ENCODE measurements at regions not wholly inside any gene's neighbourhood (a gene's known extent, or its start where the extent isn't known, plus 50 kb on each side); places are given as distances from the start of the nearest gene placed in this dataset.
A peak's percentile ranks its signal among the peaks of the same experiment; 100 is the strongest.

- Histone ChIP-seq H3K27me3 (no peaks in the 10 kb centered on the region), H3K4me1 (no peaks in the 10 kb centered on the region), H3K4me3 (no peak overlapping the region)
Measured at GRCh38 chr6:139486476-139486799, 112.0 kb upstream of the CITED2 start.

GRCh38 chr6:139485742-139486475 lies 111.5 kb upstream of the CITED2 start:
- no peaks in the 10 kb centered on the region for H3K4me1 ChIP-seq
- H3K27me3 ChIP-seq: no peaks in the 10 kb centered on the region
- H3K27ac ChIP-seq: no peak overlapping the region
- H3K4me3 ChIP-seq: no peak overlapping the region
- no peaks in the 10 kb centered on the region for H3K36me3 ChIP-seq
- DNase-seq: no peak
- no peaks in the 10 kb centered on the region for H3K9me3 ChIP-seq (replicated peaks)

More at GRCh38 chr6:139486476-139486799, 112.0 kb upstream of the CITED2 start:
- Histone ChIP-seq H3K27ac (no peak overlapping the region), H3K9me3 (replicated peaks) (no peaks in the 10 kb centered on the region), H3K36me3 (no peaks in the 10 kb centered on the region)
- DNase-seq: no peak

GRCh38 chr6:139485185-139485584 lies 110.7 kb upstream of the CITED2 start:
- no peaks in the 10 kb centered on the region for H3K36me3 ChIP-seq

GRCh38 chr6:139483079-139483478 lies 108.6 kb upstream of the CITED2 start:
- Histone ChIP-seq H3K36me3 (no peaks in the 10 kb centered on the region), H3K4me3 (no peak overlapping the region), H3K27ac (no peak overlapping the region), H3K4me1 (no peaks in the 10 kb centered on the region), H3K9me3 (replicated peaks) (no peaks in the 10 kb centered on the region; the same call in 1 of the 2 replicates), H3K27me3 (no peaks in the 10 kb centered on the region)
- DNase-seq: no peak

More at GRCh38 chr6:139485185-139485584, 110.7 kb upstream of the CITED2 start:
- no peaks in the 10 kb centered on the region for H3K4me1 ChIP-seq
- H3K27me3 ChIP-seq: no peaks in the 10 kb centered on the region
- DNase-seq: no peak
- H3K9me3 ChIP-seq (replicated peaks): no peaks in the 10 kb centered on the region; the same call in 1 of the 2 replicates
- no peak overlapping the region for H3K27ac ChIP-seq
- no peak overlapping the region for H3K4me3 ChIP-seq

GRCh38 chr6:139482287-139482686 lies 107.8 kb upstream of the CITED2 start:
- no peaks in the 10 kb centered on the region for H3K27me3 ChIP-seq
- no peaks in the 10 kb centered on the region for H3K36me3 ChIP-seq
- DNase-seq: peak in 1 of 2 experiments; percentile 49
- H3K9me3 ChIP-seq (replicated peaks): no peaks in the 10 kb centered on the region; the same call in 1 of the 2 replicates
- no peak overlapping the region for H3K27ac ChIP-seq
- no peak overlapping the region for H3K4me3 ChIP-seq
- H3K4me1 ChIP-seq: no peaks in the 10 kb centered on the region

GRCh38 chr6:139480356-139481165 lies 106.1 kb upstream of the CITED2 start:
- H3K4me3 ChIP-seq: no peak overlapping the region
- H3K36me3 ChIP-seq: no peaks in the 10 kb centered on the region
- no peaks in the 10 kb centered on the region; the same call in 1 of the 2 replicates for H3K9me3 ChIP-seq (replicated peaks)
- no peaks in the 10 kb centered on the region for H3K27me3 ChIP-seq
- H3K27ac ChIP-seq: no peak overlapping the region
- no peak for DNase-seq
- peaks cover under 1% of the 10 kb centered on the region; the same call in 1 of the 2 replicates for H3K4me1 ChIP-seq

- Histone ChIP-seq H3K4me1 (peaks cover 7% of the 10 kb centered on the region; the same call in 1 of the 2 replicates), H3K27ac (no peak overlapping the region), H3K27me3 (no peaks in the 10 kb centered on the region), H3K4me3 (no peak overlapping the region), H3K36me3 (no peaks in the 10 kb centered on the region), H3K9me3 (replicated peaks) (no peaks in the 10 kb centered on the region; the same call in 1 of the 2 replicates)
- no peak for DNase-seq
Measured at GRCh38 chr6:139479433-139480222, 105.2 kb upstream of the CITED2 start.

GRCh38 chr6:139475646-139476045 lies 101.2 kb upstream of the CITED2 start:
- Histone ChIP-seq H3K27me3 (no peaks in the 10 kb centered on the region), H3K27ac (no peak overlapping the region), H3K36me3 (no peaks in the 10 kb centered on the region), H3K4me3 (no peak overlapping the region), H3K4me1 (peaks cover 17% of the 10 kb centered on the region), H3K9me3 (replicated peaks) (no peaks in the 10 kb centered on the region; the same call in 1 of the 2 replicates)
- no peak for DNase-seq

- H3K4me1 ChIP-seq: peaks cover 17% of the 10 kb centered on the region
- DNase-seq: peak in 1 of 2 experiments; percentile 6
- no peaks in the 10 kb centered on the region for H3K27me3 ChIP-seq
- H3K36me3 ChIP-seq: no peaks in the 10 kb centered on the region
- H3K9me3 ChIP-seq (replicated peaks): no peaks in the 10 kb centered on the region; the same call in 1 of the 2 replicates
- no peak overlapping the region for H3K4me3 ChIP-seq
- H3K27ac ChIP-seq: peak overlapping the region; percentile 78; the same call in 1 of the 2 replicates
Measured at GRCh38 chr6:139475241-139475640, 100.8 kb upstream of the CITED2 start.

- H3K27ac ChIP-seq: peak overlapping the region; percentile 78
- H3K4me3 ChIP-seq: peak overlapping the region; percentile 48
- peak; percentile 69 to 79 for DNase-seq
- no peaks in the 10 kb centered on the region for H3K27me3 ChIP-seq
- H3K36me3 ChIP-seq: no peaks in the 10 kb centered on the region
- no peaks in the 10 kb centered on the region for H3K9me3 ChIP-seq (replicated peaks)
- peaks cover 17% of the 10 kb centered on the region for H3K4me1 ChIP-seq
Measured at GRCh38 chr6:139474145-139475108, 100.0 kb upstream of the CITED2 start.

GRCh38 chr6:139473731-139474130 lies 99.3 kb upstream of the CITED2 start:
- DNase-seq: no peak
- H3K36me3 ChIP-seq: no peaks in the 10 kb centered on the region
- peak overlapping the region; percentile 48 for H3K4me3 ChIP-seq
- H3K9me3 ChIP-seq (replicated peaks): no peaks in the 10 kb centered on the region
- no peaks in the 10 kb centered on the region for H3K27me3 ChIP-seq
- H3K4me1 ChIP-seq: peaks cover 17% of the 10 kb centered on the region
- H3K27ac ChIP-seq: peak overlapping the region; percentile 78

- H3K27ac ChIP-seq: peak overlapping the region; percentile 78; the same call in 1 of the 2 replicates
- H3K9me3 ChIP-seq (replicated peaks): no peaks in the 10 kb centered on the region
- H3K4me1 ChIP-seq: peaks cover 17% of the 10 kb centered on the region
- no peaks in the 10 kb centered on the region for H3K27me3 ChIP-seq
- H3K4me3 ChIP-seq: no peak overlapping the region
- H3K36me3 ChIP-seq: no peaks in the 10 kb centered on the region
- peak; percentile 5 to 10 for DNase-seq
Measured at GRCh38 chr6:139473231-139473701, 98.8 kb upstream of the CITED2 start.

GRCh38 chr6:139472351-139473015 lies 98.0 kb upstream of the CITED2 start:
- H3K27me3 ChIP-seq: no peaks in the 10 kb centered on the region
- no peaks in the 10 kb centered on the region for H3K9me3 ChIP-seq (replicated peaks)
- H3K4me1 ChIP-seq: peaks cover 17% of the 10 kb centered on the region
- H3K27ac ChIP-seq: no peak overlapping the region
- DNase-seq: no peak
- H3K4me3 ChIP-seq: no peak overlapping the region
- no peaks in the 10 kb centered on the region for H3K36me3 ChIP-seq

Data from SJCRH30 (cell line).